Thyroid gland (tissue), 4 donors: ENCODE measurements at regions not wholly inside any gene's neighbourhood (a gene's known extent, or its start where the extent isn't known, plus 50 kb on each side); places are given as distances from the start of the nearest gene placed in this dataset.

Source experiments
- DNase-seq, 2 donors: peaks; one replicate each; pipeline ENCODE4 v3.0.0-alpha.2; 2019
- H3K27ac ChIP-seq, 3 donors: fragments of 200-600 bp; sonication (generic); 1 replicate in 2 of 3; 2 replicates in 1 of 3; pipeline ENCODE4 v1.5.1; 2016 to 2019; ENCODE audit warnings: mild to moderate bottlenecking in 1 of 3, moderate library complexity in 1 of 3
- H3K27me3 ChIP-seq: fragments of 200-600 bp; sonication (generic); one replicate; pipeline ENCODE4 v1.5.1; 2019
- H3K36me3 ChIP-seq, 2 donors: fragments of 200-600 bp; sonication (generic); one replicate each; pipeline ENCODE4 v1.5.1; 2016 to 2019
- H3K4me1 ChIP-seq, 2 donors: fragments of 200-600 bp; sonication (generic); one replicate each; pipeline ENCODE4 v1.5.1; 2017 to 2019
- H3K4me3 ChIP-seq, 3 donors: fragments of 200-600 bp; sonication (generic); replicated peaks in 1 of 3; 1 replicate in 2 of 3; 2 replicates in 1 of 3; pipeline ENCODE4 v1.5.1; 2016; ENCODE audit warnings: mild to moderate bottlenecking in 1 of 3
- H3K9me3 ChIP-seq: fragments of 200-600 bp; sonication (generic); one replicate; pipeline ENCODE4 v1.5.1; 2017
- CTCF ChIP-seq, 6 experiments: fragments of 200-600 bp in 3 of 6; fragments of 450-650 bp in 3 of 6; sonication (generic) in 3 of 6; IDR thresholded peaks; one replicate each; pipeline ENCODE4 v1.5.1; 2016 to 2019; ENCODE audit warnings: antibody characterized with exemption in 6 of 6, mild to moderate bottlenecking in 2 of 6, inconsistent platforms in 1 of 6, moderate library complexity in 1 of 6
- POLR2A ChIP-seq, 2 donors: fragments of 450-650 bp; IDR thresholded peaks; one replicate each; pipeline ENCODE4 v1.6.1; 2017; ENCODE audit warnings: antibody characterized with exemption in 2 of 2, mild to moderate bottlenecking in 2 of 2, moderate library complexity in 1 of 2
- WGBS, 2 donors: methylation state at CpG; one replicate each; pipeline ENCODE4 v1.1.5; 2017; 5-methylcytosine and 5-hydroxymethylcytosine counted together
- intact Hi-C: fragments of 100-400 bp; cut with DNase I; formaldehyde crosslinking; loops from one replicate; pipeline ENCODE4 v1.15.1; 2023

DNA sequence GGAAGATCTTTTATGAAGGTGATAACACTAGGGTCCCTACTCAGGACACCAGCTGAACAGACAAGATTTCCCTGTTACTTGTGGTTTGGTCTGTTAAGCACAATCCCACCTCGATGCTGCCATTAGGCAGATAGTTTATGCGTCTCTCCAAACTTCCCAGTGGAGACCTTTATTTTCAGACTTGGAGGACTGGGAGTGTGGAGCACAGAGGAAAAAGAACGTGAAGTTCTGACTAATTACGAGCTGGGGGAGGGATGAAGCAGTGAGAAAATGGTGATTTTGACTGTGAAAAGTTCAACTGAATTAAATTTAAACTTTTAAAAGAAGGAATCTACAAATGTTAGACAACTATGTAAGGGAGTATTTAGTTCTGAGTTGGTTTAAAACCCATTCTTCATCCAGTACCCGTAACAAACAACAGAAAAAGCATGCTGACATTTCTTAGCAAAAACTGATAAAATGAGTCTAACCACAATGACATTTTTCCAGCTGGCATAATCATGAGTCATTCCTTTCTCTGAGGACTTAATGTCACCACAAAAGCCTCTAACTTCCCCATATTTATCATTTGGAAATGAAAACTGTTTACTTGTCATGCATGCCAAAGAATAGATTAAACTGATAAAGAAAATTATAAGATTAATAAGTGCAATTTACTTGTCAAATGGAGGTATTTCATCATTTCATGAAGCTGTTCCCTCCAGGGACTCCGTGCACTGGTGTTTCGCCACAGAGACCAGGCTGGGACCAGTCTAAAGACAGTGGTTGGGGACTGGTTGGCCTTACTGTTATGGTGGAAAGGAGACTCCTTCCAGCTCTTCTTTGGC, 113.3 kb upstream of the SSTR4 start:
- H3K27ac ChIP-seq, result no peak overlapping the region
- H3K4me1 ChIP-seq, result no peaks in the 10 kb centered on the region
- TF ChIP-seq POLR2A (IDR thresholded peaks at IDR 0.05) (no peak), CTCF (IDR thresholded peaks at IDR 0.05) (no peak)
- H3K4me3 ChIP-seq, result no peak overlapping the region
- no peaks in the 10 kb centered on the region for H3K9me3 ChIP-seq
- no peaks in the 10 kb centered on the region for H3K27me3 ChIP-seq
- intact Hi-C loops, result no loop called here
- DNase-seq, result no peak
- 71 to 79% methylated on average over 7 of the region's 7 CpGs for WGBS, 2 donors
- H3K36me3 ChIP-seq, result no peaks in the 10 kb centered on the region

GRCh38 chr20:22922987-22923386, 112.1 kb upstream of the SSTR4 start:
- 87 to 95% methylated on average over 2 of the region's 2 CpGs for WGBS, 2 donors
- DNase-seq, result no peak
- intact Hi-C loops, result no loop called here
- Histone ChIP-seq H3K4me3 (no peak overlapping the region), H3K9me3 (no peaks in the 10 kb centered on the region), H3K27ac (no peak overlapping the region), H3K4me1 (no peaks in the 10 kb centered on the region), H3K27me3 (no peaks in the 10 kb centered on the region), H3K36me3 (no peaks in the 10 kb centered on the region)
- TF ChIP-seq CTCF (IDR thresholded peaks at IDR 0.05), result no peak
- no peak for TF ChIP-seq POLR2A (IDR thresholded peaks at IDR 0.05)

- no peak overlapping the region for H3K27ac ChIP-seq
- H3K27me3 ChIP-seq, result no peaks in the 10 kb centered on the region
- intact Hi-C loops, result no loop called here
- H3K4me3 ChIP-seq, result no peak overlapping the region
- DNase-seq, result no peak
- no peaks in the 10 kb centered on the region for H3K36me3 ChIP-seq
- H3K9me3 ChIP-seq, result no peaks in the 10 kb centered on the region
- H3K4me1 ChIP-seq, result no peaks in the 10 kb centered on the region
- TF ChIP-seq CTCF (IDR thresholded peaks at IDR 0.05), result no peak
- TF ChIP-seq POLR2A (IDR thresholded peaks at IDR 0.05), result no peak
- 61 to 68% methylated on average over 4 of the region's 4 CpGs for whole genome bisulfite sequencing, 2 donors
Observed at GRCh38 chr20:22924046-22924737, 110.9 kb upstream of the SSTR4 start.

DNA sequence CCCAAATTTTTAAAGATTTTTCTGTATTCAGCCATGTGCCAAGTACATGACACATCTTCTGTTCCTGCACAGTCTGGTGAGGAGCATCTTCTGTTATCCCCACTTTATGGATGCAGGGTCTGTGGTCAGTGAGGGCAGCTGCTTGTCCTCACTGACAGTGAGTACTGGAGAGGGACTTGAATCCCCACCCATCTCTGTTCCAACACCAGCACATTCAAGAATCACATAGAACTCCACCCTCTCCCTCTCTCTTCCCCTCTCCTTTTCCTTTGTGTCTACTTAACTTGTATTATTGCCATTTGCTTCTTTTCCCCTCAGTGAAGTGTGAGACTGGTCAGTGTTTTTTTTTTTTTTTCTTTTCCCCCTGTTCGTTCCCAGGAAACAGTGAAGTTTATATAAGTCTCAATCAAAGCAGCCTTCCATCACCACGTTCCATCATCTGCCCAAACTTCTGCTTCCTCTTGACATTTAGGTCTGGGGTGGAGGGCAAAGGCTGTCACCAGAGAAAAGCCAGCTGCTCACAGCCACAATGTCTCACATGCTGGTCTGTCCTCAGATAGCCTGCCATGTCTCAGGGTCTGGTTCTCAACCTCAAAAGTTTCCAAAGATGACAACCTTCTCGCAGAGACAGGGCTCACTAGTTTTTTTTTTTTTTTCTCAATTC, 110.0 kb upstream of the SSTR4 start:
- Histone ChIP-seq H3K4me1 (no peaks in the 10 kb centered on the region), H3K36me3 (no peaks in the 10 kb centered on the region), H3K27me3 (no peaks in the 10 kb centered on the region), H3K27ac (no peak overlapping the region), H3K4me3 (no peak overlapping the region), H3K9me3 (no peaks in the 10 kb centered on the region)
- 46% methylated on average over 3 of the region's 3 CpGs for WGBS, 2 donors
- intact Hi-C loops, result no loop called here
- TF ChIP-seq POLR2A (IDR thresholded peaks at IDR 0.05), result no peak
- no peak for DNase-seq

DNA sequence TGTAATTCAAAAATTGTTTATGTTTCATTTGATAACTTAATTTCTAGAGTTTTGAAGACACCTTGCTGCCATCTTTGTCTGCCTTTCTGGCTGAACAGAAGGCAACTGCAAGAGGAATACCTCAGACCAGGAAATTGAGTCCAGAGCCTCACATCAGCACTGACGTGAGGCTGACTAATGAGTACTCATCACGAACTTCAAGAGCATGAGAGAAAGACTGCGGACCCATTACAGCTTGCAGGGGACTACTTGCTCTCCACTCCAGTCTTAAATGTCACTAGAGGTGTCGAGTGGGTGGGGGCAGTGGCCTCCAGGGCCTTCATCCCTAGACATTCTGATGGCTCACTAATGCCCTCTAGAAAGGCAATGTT, 109.5 kb upstream of the SSTR4 start:
- Histone ChIP-seq H3K27ac (no peak overlapping the region), H3K4me1 (no peaks in the 10 kb centered on the region), H3K9me3 (no peaks in the 10 kb centered on the region), H3K4me3 (no peak overlapping the region), H3K36me3 (no peaks in the 10 kb centered on the region), H3K27me3 (no peaks in the 10 kb centered on the region)
- TF ChIP-seq CTCF (IDR thresholded peaks at IDR 0.05) (no peak), POLR2A (IDR thresholded peaks at IDR 0.05) (no peak)
- WGBS, 2 donors, result 59 to 76% methylated on average over 4 of the region's 4 CpGs
- intact Hi-C loops, result no loop called here
- DNase-seq, result no peak
